Vagina (tissue), 2 donors: ENCODE measurements at regions not wholly inside any gene's neighbourhood (a gene's known extent, or its start where the extent isn't known, plus 50 kb on each side); places are given as distances from the start of the nearest gene placed in this dataset.

Experiments
- DNase-seq, 2 donors: peaks; one replicate each; pipeline ENCODE4 v3.0.0-alpha.2; 2017; ENCODE audit errors: extremely low spot score in 2 of 2
- H3K27ac ChIP-seq: fragments of 200-600 bp; sonication (generic); one replicate; pipeline ENCODE4 v1.5.1; 2019
- H3K27me3 ChIP-seq: fragments of 200-600 bp; sonication (generic); one replicate; pipeline ENCODE4 v1.5.1; 2019
- H3K36me3 ChIP-seq, 2 donors: fragments of 200-600 bp; sonication (generic); one replicate each; pipeline ENCODE4 v1.5.1; 2017 to 2019
- H3K4me1 ChIP-seq: fragments of 200-600 bp; sonication (generic); one replicate; pipeline ENCODE4 v1.5.1; 2019
- H3K4me3 ChIP-seq, 2 donors: fragments of 200-600 bp; sonication (generic); 1 replicate in 1 of 2; 2 replicates in 1 of 2; pipeline ENCODE4 v1.5.1; 2016 to 2019
- H3K9me3 ChIP-seq: fragments of 200-600 bp; sonication (generic); one replicate; pipeline ENCODE4 v1.5.1; 2019
- POLR2A ChIP-seq, 2 donors: fragments of 450-650 bp; IDR thresholded peaks; one replicate each; pipeline ENCODE4 v1.6.1; 2017; ENCODE audit warnings: antibody characterized with exemption in 2 of 2, mild to moderate bottlenecking in 2 of 2, moderate library complexity in 2 of 2
- POLR2AphosphoS5 ChIP-seq, 2 donors: sonication (generic); formaldehyde crosslinking; IDR thresholded peaks; one replicate each; pipeline ENCODE4 v1.9.0; 2017; ENCODE audit warnings: antibody characterized with exemption in 2 of 2, mild to moderate bottlenecking in 2 of 2, low read depth in 1 of 2; ENCODE audit not compliant: insufficient read depth in 1 of 2
- intact Hi-C: fragments of 100-400 bp; cut with DNase I; formaldehyde crosslinking; loops from one replicate; pipeline ENCODE4 v1.15.1; 2023
- TF ChIP-seq, protein P1 (sequence below), 3 experiments: fragments of 450-650 bp in 2 of 3; fragments of 200-600 bp in 1 of 3; sonication (generic) in 1 of 3; IDR thresholded peaks; one replicate each; pipeline ENCODE4 v1.5.1; 2017 to 2019; ENCODE audit warnings: antibody characterized with exemption in 3 of 3, mild to moderate bottlenecking in 2 of 3, moderate library complexity in 2 of 3

DNA sequence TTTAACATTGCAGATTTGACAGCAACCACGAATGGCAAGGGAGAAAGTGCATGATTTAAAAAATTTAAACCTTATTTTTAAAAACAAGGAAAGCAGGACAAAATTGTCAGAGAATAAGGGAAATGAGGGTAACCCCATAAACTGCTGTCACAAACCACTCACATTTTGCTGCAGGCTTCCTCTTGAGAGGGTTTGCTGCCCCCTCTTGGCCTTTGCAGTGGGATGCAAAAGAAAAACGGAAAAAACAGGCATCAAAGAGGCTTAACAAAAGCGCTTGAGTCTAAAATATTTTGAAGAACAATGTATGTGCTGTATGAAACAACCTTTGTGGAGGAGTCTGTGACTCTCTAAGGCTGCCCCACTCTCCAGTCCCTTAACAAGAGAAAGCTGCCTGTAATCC, 91.6 kb downstream of the TMX3 start:
- H3K27me3 ChIP-seq: no peaks in the 10 kb centered on the region
- TF ChIP-seq, protein P1, sequence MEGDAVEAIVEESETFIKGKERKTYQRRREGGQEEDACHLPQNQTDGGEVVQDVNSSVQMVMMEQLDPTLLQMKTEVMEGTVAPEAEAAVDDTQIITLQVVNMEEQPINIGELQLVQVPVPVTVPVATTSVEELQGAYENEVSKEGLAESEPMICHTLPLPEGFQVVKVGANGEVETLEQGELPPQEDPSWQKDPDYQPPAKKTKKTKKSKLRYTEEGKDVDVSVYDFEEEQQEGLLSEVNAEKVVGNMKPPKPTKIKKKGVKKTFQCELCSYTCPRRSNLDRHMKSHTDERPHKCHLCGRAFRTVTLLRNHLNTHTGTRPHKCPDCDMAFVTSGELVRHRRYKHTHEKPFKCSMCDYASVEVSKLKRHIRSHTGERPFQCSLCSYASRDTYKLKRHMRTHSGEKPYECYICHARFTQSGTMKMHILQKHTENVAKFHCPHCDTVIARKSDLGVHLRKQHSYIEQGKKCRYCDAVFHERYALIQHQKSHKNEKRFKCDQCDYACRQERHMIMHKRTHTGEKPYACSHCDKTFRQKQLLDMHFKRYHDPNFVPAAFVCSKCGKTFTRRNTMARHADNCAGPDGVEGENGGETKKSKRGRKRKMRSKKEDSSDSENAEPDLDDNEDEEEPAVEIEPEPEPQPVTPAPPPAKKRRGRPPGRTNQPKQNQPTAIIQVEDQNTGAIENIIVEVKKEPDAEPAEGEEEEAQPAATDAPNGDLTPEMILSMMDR (IDR thresholded peaks at IDR 0.05): peak in 2 of 3 experiments; percentile 16 to 43
- no peak for TF ChIP-seq POLR2AphosphoS5 (IDR thresholded peaks at IDR 0.05; ENCODE audit: insufficient read depth in 1 of 2, low read depth in 1 of 2)
- no peak overlapping the region for H3K4me3 ChIP-seq
- no peak for DNase-seq
- intact Hi-C loops: no loop called here
- H3K4me1 ChIP-seq: no peaks in the 10 kb centered on the region
- H3K27ac ChIP-seq: no peak overlapping the region
- no peaks in the 10 kb centered on the region for H3K9me3 ChIP-seq
- no peaks in the 10 kb centered on the region for H3K36me3 ChIP-seq

DNA sequence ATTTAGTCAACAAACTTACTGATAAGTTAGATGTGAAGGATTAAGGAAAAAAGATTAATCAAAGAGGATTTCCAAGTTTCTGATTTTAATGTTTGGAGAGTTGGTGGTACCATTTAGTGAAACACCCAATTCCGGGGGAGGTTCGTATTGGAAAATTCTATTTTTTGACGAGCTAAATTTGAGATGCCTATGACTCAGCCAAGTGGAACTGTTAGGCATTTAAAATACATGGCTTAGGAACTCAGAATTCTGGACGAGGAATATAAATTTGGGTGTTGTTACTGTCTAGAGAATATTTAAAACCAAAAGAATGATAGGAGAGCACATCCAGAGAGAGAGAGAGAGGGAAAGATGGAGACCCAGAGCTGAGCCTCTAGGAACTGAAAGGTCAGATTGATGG, 103.6 kb downstream of the TMX3 start:
- Histone ChIP-seq H3K27me3 (no peaks in the 10 kb centered on the region), H3K4me1 (no peaks in the 10 kb centered on the region), H3K36me3 (no peaks in the 10 kb centered on the region), H3K9me3 (no peaks in the 10 kb centered on the region), H3K27ac (no peak overlapping the region), H3K4me3 (no peak overlapping the region)
- TF ChIP-seq POLR2A (IDR thresholded peaks at IDR 0.05) (no peak), POLR2AphosphoS5 (IDR thresholded peaks at IDR 0.05; ENCODE audit: insufficient read depth in 1 of 2, low read depth in 1 of 2) (no peak)
- TF ChIP-seq, protein P1 (IDR thresholded peaks at IDR 0.05): no peak
- no peak for DNase-seq
- intact Hi-C loops: no loop called here

DNA sequence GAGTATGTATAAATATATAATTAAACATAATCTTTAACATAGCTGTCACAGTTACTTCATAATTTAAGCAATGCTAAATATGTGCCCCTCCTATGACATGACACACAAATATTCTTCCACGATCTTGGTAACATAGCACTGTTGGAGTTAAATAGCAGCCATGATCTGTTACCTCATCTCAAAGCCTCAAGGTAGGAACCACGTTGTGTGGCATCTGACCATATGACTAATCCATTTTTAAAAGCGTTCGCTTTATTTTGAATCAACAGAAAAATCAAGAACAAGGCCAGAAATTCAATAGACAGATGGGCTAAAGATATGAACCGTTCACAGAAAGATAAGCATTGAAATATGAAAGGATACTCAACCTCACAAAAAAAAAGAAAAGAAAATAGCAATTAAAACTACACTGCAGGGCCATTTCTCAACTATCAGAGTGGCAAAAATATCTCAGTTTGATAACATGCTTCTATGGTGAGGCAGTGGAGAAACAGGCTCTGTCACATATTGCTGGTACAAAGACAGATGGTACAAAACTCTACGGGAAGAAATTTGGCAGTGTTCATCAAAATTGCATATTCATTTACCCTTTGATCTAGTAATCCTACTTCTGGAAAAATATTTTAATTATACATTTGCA, 105.9 kb downstream of the TMX3 start:
- no peak for DNase-seq
- TF ChIP-seq, protein P1 (IDR thresholded peaks at IDR 0.05): no peak
- TF ChIP-seq POLR2AphosphoS5 (IDR thresholded peaks at IDR 0.05; ENCODE audit: insufficient read depth in 1 of 2, low read depth in 1 of 2): no peak
- no peak for TF ChIP-seq POLR2A (IDR thresholded peaks at IDR 0.05)
- intact Hi-C loops: no loop called here
- H3K4me1 ChIP-seq: no peaks in the 10 kb centered on the region
- no peaks in the 10 kb centered on the region for H3K36me3 ChIP-seq
- no peak overlapping the region for H3K4me3 ChIP-seq
- no peak overlapping the region for H3K27ac ChIP-seq
- no peaks in the 10 kb centered on the region for H3K9me3 ChIP-seq
- H3K27me3 ChIP-seq: no peaks in the 10 kb centered on the region

DNA sequence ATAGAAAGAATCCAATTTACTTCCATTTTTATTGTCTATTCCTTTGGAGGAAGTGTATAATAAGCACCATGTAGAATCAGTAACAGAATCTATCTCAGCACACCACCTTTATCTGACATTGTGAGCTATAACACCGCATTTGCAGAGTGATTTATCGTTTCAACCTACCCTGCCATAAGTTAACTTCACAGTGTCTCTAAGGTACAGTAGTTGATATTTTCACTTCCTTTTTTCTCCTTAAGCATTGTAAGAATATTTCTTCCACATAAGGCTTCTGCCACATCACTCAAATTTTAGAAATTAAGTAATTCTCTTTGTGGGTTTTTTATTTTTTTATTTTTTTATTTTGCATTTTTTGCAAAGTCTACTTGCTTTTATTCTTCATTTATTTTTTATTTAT, 107.1 kb downstream of the TMX3 start:
- no peaks in the 10 kb centered on the region for H3K27me3 ChIP-seq
- no peak overlapping the region for H3K4me3 ChIP-seq
- no peak overlapping the region for H3K27ac ChIP-seq
- DNase-seq: no peak
- no peaks in the 10 kb centered on the region for H3K4me1 ChIP-seq
- no peaks in the 10 kb centered on the region for H3K36me3 ChIP-seq
- TF ChIP-seq POLR2A (IDR thresholded peaks at IDR 0.05): no peak
- no peak for TF ChIP-seq POLR2AphosphoS5 (IDR thresholded peaks at IDR 0.05; ENCODE audit: insufficient read depth in 1 of 2, low read depth in 1 of 2)
- TF ChIP-seq, protein P1 (IDR thresholded peaks at IDR 0.05): no peak
- intact Hi-C loops: no loop called here
- no peaks in the 10 kb centered on the region for H3K9me3 ChIP-seq

DNA sequence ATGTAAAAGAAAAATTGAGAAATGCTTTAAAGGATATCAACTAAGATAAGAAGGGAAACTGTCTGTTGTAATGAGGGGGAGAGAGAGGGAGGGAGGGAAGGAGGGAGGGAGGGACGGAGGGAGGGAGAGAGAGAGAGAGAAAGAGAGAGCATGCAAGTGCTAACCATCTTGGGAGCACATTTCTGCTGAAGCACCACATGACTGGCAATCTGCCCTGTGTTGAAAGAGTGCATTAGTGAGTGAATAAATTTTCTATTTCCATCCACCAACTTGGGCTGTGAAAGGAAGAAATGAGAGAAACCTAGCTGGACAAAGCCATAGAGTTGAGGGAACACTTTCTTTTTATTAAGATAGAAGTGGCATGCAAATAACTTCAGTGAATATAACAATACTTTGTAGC, 110.7 kb downstream of the TMX3 start:
- Histone ChIP-seq H3K4me3 (no peak overlapping the region), H3K36me3 (no peaks in the 10 kb centered on the region), H3K4me1 (no peaks in the 10 kb centered on the region), H3K9me3 (no peaks in the 10 kb centered on the region), H3K27me3 (no peaks in the 10 kb centered on the region), H3K27ac (no peak overlapping the region)
- DNase-seq: no peak
- intact Hi-C loops: no loop called here
- TF ChIP-seq, protein P1 (IDR thresholded peaks at IDR 0.05): no peak
- no peak for TF ChIP-seq POLR2AphosphoS5 (IDR thresholded peaks at IDR 0.05; ENCODE audit: insufficient read depth in 1 of 2, low read depth in 1 of 2)
- no peak for TF ChIP-seq POLR2A (IDR thresholded peaks at IDR 0.05)
